AG08395 (cell line): ENCODE measurements at regions not wholly inside any gene's neighbourhood (a gene's known extent, or its start where the extent isn't known, plus 50 kb on each side); places are given as distances from the start of the nearest gene placed in this dataset.

Source experiments
- DNase-seq: peaks from one replicate; pipeline ENCODE4 v3.0.0; 2012; ENCODE audit warnings: mixed read lengths, low spot score

DNA sequence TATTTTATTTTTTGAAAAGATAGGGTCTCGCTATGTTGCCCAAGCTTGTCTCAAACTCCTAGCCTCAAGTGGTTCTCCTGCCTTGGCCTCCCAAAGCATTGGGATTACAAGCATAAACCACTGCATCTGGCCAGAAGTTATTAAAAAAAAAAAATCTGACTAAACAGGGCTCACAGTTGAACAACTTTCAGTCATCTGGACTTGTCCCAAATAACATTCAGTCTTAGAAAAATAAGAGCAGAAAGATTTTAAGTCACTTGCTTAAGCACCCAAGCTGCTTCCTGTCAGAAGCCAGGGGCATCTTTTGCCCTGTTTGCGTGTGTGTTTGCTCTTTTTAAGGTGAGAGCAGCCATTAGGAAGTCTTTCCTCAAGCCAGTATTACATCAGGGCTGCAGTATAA lies 286.8 kb downstream of the LMO4 start:
- no peak for DNase-seq

DNA sequence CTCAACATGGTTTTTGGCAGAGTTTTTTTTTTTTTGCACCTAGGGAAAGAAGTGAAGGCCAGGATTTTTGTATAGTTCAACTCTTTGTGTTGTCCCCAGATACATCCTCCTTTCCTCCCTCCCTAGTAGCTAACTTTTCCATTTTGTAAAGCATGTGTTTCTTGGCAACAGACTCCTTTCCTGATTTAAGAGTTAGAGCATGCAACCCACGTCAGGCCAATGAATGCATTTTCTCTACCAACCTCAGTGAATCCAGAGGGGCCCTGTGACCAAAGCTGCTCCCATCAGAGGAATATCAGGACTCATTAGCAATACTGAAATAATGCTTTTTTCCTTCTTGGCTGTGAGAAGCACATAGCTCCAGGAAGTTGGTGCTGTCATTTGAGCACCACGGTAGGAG lies 287.2 kb downstream of the LMO4 start:
- DNase-seq, result no peak

DNA sequence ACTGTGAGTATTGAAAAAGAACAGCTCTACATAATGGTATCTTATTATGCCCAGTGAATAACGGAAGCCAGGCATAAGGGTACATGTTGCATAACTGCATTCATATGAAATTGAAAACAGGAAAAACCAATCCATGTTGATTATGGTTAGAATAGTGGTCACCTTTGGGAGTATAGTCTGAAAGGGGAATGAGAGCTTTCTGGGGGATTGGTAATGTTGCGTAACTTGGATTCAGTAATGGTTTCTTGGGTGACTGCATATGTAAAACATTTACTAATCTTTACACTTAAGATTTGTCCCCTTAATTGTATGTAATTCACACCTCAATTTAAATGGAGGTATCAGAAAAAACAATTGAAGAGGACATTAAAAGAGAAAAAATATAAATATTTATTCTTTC lies 292.1 kb downstream of the LMO4 start:
- DNase-seq, result no peak

DNA sequence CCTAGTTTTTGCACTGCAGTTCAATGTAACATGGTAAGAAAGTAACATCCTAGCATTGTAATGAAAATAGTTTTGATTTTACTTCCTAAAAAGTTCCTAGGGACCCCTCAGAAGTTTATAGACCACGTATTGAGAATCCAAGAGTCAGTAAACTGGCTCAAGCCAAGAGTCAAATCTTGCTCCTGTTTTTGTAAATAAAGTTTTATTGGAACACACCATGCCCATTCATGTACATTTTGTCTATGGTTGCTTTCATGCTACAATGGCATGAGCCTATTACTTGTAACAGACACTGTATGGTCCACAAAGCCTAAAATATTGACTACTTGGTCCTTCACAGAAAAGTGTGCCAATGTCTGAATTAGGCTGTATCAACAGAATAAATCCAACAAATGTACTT lies 301.0 kb downstream of the LMO4 start:
- no peak for DNase-seq

DNA sequence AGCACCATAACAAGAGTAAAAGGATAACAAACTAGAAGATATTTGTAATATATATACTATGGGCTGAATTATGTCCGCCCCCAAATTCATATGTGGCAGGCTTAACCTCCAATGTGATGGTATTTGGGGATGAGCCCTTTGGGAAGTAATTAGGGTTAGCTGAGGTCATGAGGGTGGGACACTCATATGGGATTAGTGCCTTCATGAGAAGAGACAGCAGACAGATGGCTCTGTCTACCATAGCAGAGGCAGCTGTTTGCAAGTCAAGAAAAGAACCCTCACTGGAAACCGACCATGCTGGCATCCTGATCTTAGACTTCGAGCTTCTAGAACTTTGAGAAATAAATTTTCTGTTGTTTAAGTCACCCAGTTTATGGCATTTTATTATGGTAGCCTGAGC lies 303.6 kb downstream of the LMO4 start:
- no peak for DNase-seq

DNA sequence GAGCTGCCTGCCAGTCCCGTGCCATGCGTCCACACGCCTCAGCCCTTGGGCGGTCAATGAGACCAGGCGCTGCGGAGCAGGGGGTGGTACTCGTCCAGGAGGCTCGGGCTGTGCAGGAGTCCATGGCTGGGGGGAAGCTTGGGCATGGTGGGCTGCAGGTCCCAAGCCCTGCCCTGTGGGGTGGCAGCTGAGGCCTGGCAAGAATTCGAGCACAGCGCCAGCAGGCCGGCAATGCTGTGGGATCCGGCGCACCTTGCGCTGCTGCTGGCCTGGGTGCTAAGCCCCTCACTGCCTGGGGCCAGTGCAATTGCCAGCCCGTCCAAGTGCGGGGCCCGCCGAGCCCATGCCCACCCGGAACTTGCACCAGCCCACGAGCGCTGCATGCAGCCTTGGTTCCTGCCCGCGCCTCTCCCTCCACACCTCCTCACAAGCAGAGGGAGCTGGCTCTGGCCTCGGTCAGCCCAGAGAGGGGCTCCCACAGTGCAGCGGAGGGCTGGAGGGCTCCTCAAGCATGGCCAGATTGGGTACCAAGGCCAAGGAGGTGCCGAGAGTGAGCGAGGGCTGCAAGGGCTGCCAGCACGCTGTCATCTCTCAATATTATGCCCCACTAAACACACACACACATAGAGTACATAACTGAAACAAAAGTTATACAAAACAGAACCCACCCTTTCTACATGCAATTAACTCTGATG lies 307.7 kb downstream of the LMO4 start:
- no peak for DNase-seq

DNA sequence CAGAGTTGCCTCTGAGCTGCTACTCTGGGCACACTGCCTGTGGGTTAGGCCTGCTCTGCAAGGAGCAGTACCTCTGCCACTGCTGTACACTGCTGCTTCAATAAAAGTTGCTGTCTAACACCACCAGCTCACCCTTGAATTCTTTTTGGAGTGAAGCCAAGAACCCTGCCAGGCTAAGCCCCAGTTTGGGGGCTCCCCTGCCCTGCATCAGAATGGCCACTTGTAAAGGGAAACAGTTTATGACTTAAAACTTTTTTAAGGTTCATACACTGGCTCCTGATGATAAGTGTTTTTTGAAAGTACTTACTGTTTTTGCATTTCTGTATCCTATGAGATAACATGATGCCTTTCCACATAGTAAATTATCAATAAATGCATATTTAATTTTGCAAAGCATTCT lies 310.0 kb downstream of the LMO4 start:
- no peak for DNase-seq

DNA sequence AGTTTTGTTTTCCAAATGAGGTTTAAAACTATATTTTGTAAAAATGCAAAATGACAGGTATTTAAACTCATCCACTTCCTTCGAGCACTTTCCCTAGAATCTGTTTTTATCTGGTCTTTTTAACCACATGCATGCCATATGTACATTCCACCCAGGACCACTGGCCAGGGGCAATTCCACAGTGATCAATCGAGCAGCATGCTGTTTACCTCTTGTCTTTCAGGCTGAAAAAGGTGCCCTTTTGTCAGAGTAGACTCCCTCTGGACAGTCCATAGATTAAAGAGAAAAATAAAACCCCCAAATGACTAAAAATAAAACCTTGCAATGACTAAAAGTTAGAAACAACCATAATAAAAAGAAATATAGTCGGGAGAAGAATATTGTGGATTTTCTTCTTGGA lies 313.3 kb downstream of the LMO4 start:
- no peak for DNase-seq

DNA sequence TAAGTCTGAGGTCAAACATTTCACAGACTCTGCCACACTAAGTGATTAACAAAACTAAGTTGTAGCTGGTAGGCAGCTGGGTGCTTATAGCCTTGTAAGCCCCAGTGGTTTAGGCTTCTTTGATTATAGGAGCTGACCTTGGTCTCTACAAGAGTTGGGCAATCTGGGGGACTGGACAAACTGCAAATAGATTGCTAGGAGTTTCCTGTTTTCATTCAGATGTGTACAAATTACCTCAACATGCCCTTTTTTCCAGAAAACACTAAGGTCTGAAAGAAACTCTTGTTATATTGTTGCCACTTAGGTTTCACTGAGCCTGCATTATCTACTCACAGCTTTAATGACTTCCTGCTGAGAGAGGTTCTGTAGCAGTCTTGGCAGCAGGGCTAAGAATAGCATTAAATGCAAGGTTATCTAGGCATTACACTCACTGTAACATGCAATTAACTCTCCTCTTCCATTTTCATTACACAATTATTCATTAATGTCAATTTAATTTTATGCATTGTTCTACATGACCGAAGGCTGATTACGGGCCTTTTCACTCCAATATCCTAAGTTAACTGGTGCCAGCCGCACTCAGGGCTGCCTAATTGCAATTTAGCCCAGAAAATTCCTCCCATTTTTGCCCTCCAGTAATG lies 314.0 kb downstream of the LMO4 start:
- DNase-seq, result no peak

DNA sequence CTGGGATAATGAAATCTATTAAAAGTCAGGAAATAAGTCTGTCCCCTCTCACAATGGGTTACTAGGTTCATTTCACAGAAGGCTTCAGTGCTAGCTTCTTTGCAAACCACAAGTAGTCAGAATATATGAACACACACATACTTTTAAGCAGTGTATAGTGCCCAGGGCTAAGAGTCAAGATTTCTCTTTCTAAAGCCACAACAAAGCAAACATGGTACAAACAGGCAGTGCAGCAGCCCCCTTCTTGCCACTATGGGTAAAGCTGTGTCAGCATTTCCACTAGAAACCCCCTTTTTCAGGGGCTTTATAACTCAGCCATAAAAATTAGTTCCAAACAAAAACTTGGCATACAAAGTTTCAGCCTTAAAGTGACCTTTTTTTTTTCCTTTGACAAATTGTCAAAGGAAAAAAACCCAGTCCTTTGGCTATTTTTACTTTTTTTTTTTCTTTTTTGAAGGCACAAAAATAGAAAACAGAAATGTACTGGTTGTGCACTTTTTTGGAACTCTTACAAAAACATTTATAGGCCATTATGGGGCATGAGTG lies 315.4 kb downstream of the LMO4 start:
- DNase-seq, result no peak

DNA sequence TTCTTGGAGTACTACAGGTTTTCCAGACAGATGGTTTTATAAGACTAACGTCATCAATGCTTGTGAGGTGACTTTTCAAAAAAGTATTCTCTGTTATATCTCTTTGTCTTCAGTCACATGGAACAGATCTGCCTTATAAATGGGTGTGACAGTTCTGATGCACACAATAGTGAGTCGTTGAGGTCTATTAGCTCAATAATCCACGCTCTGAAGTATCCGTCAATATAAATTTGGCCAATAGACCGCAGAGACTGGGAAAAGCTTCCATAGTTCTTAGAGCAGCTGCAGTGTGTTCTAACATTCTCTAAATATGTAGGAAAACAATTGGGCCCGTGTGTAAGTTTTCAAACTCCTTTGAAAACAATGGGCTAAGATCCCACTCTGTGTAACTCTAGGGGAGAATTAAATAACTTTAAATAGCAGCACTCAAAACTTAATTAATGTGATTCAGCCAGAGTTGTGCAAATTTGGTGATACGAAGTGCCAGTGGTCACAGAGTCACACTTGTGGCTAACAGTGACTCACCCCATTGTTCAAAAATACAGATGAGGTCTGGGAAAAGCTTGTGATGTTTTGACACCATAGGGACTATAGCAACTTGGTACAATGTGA lies 316.0 kb downstream of the LMO4 start:
- DNase-seq, result peak; percentile 56

DNA sequence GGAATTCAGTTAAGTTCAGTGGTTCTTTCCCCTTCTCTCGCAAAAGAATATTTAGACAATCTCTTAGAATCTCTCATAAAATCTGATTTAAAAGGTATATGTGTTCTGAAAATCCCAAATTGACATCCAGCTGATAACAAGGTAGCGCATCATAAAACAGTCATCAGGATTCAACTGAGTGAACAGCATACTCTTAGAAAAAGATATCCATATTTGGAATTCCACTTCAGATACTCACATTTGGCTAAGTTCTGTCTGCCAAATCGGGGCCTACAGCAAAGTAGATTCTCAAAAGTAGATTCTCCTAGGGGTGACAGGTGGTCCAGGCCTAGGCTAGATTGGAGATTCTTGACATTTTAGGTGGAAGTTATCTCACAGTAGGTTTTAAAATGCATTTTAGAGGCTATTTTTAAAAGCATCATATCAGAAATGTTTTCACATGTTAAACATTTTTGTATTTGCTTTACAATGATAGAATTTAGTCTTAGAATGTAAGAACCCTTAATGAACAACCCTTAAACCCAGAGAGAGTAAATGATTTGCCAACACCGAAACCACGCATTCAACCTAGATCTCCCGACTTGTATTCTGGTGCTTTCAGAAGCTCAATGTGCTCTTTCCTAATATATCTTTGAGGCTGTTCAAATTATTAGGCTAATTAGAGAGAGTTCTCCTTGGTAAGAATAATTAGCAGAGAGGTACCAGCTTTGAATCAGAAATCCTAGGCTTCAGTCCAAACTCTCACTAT lies 318.9 kb downstream of the LMO4 start:
- DNase-seq, result no peak

DNA sequence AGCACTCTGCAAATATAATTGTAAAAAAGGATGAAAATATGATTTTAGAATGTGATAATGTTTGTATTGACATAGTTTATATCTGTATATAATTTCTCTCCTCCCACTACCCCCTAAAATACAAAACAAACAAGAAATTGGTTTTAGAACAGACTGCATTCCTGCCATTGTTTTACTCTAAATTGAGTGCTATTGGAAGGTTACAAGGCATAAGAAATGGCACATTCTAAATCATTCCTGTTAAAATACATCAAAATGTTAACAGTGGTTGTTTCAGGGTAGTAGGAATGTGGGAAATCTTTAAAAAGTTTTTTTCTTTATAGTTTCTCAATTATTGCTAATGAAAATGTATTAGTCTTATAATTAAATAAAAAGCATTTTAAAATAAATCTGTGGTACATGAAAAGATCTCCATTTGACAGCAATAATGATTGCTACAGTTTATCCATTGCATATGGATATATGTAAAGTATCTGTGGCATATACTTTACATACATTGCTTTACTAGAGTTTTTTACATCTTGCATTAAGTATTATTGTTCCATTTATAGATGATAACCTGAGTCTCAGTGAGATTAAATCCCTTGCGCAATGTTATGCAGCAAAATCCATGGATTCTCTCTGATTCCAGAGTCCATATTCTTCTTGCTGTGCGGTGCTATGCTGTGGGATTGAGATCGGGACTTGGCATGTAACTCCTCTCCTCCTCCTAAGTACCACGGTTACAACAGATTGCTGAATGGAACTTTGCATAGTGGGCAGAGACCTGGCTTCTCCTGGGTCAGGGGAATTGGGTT lies 319.8 kb downstream of the LMO4 start:
- no peak for DNase-seq

DNA sequence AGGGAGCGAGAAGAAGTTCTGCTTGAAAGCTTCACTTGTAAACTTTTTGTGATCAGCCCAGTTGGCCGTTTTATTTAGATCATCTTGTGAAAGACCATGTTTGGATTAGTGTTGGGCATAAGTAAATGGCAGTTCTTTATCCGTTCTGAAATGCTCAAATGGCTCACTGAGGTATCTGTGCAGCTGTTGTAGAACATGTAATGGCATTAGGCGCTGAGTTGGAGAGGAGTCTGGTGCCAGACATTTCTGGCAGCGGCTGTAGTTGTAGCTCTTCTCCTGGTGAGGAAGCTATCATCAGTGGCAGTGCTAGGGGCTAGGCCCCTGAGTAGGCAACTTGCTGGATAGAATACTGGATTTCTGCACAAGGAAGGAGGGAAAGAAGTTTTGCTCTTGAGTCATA lies 321.6 kb downstream of the LMO4 start:
- no peak for DNase-seq

DNA sequence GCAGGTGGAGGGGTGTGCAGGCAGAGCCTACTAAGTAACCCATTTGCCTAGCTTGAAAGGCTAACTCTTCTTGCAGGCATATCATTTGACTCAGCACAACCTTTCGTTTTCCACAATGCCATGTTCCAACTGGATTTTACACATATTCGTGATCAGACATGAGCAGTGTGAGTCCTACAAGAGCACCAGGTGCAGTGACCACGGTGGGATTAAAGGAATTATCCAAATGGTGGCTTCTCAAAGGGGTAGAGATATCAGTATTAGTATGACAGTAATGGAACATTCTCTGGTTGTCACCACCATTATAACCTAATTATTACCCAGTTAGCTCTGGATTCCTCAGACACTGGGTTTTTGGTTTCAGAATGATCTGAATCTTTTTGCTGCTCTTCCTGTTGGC lies 323.5 kb downstream of the LMO4 start:
- DNase-seq, result no peak

DNA sequence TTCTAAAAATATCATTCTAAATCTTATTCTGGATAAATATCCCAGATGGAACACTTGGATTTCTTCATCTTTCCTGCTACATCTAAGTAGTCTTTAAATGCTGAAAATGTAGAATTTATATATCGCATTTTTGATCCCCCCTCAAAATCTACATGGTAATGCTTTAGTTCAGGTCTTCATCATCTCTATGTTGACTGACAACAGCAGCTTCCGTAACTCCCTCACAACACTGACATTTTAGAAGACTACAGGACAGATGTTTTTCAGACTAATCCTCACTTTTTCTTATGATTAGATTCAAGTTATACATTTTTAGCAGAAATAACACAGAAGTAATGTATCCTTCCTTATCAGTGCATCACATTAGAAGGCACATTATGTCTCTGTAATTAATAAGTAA lies 336.5 kb downstream of the LMO4 start:
- no peak for DNase-seq

DNA sequence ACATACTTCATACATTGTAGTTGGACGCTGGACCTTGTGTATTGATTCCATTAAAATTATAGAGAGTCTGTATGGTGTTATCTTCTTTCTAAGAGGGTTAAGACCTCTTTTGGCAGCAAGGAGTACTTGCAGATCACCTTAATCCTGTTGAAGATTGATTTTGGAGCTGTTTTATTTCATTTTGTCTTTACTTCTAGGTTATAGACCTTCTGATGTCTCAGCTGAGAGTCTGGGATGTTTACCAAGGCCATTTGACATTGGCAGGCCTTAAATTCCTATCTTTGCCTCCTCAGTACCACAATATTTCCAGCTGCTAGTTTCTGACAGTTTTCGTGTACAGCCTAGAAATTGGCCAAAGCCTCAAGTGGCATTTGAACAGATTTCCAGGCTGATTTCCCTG lies 338.0 kb downstream of the LMO4 start:
- no peak for DNase-seq

DNA sequence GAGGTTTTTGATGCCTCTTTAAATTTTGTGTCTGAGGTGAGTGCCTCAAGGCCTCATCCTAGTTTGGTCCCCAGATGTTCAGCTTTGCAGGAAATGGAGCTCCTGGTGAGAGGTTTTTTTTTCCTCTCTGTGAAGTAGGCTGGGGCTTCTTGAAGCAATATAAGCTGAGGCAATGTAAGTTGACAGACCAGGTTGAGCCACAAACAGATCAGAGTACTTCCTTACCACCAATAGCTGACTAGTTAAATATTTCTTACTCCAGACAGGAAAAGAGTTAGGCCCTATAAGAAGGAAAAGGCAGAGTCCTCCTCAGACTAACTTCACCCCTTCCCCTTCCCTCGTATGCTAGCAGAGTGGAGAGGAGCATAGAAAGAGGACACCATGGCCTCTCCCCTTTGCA lies 341.0 kb downstream of the LMO4 start:
- no peak for DNase-seq

DNA sequence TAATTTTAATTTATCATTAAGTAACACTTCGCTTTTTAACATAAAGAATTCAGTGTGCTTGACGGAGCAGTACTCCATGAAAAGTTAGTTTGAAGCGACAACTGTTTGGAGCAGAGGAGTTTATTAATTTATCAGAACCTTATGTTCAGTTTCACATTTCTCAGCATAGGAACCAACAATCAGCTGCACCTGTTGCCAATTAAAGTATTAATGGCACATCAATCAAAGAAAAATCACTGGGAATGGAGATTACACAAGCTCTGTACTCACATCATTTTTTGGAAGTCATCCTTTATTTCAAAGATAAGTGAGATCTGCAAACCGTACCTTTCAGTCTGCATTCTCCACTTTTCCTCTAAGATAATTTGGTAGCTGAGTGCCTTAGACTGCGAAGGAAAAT lies 344.6 kb downstream of the LMO4 start:
- DNase-seq, result no peak

DNA sequence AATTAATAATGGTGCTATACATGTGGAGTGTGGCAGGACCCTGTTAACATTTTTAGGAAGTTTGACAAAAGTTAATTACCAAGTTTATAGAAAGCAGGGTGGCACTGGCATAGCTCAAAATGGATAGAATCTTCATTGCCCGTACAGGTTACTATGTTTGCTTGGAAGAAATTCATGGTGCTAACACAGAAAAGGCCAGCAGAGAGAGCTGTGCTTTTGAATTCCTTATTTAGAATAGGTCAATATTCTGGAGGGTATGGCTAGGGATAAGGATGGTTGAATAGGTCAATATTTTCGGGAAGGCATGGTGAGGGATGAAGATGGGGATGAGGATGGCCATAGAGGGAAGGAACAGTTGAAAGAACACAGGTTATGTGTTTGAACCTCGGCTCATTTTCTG lies 345.1 kb downstream of the LMO4 start:
- no peak for DNase-seq

DNA sequence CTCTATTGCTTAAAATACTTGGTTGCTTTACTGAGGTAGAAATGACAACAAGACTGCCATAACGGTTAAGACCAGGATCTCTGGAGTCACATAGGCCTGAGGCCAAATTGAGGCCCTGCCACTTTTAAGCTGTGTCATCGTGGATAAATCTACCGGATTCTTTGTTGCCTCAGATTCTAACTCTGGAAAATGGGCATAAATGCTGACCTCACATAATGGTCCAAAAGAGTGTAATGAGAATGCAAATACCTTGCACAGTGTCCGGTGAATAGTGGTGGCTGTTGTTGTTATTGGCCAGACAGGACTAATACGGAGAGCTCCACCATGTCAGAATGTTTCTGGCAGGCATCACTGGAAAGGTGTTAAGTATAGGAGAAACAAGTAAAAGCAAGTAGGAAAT lies 346.1 kb downstream of the LMO4 start:
- DNase-seq, result no peak

DNA sequence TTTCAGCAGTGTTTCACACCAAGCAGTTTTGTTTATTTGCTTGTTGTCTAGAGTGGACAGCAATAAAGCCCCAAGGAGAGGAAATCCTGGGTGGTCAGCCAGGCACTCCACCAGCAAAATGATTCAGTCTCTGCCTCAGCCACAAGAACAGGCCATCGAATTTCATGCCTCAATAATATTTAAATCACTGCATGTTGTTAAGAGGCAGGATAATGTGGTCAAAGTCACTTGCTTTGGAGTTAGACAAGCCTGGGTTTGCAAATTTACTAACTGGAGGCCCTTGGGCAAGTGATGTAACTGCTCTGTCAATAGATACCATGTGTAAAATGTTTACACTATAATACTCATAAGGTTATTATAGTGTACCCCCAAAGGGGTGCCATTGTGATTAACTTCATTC lies 349.6 kb downstream of the LMO4 start:
- no peak for DNase-seq
